Fibroblast of pulmonary artery (primary cell): ENCODE measurements at regions not wholly inside any gene's neighbourhood (a gene's known extent, or its start where the extent isn't known, plus 50 kb on each side); places are given as distances from the start of the nearest gene placed in this dataset.

ENCODE experiments used
- DNase-seq: peaks from one replicate; pipeline ENCODE4 v3.0.0-alpha.2; 2010; ENCODE audit warnings: low read depth
- H3K4me3 ChIP-seq: replicated peaks from 2 replicates; pipeline ENCODE4 v1.5.1; 2011; ENCODE audit warnings: low read depth, mild to moderate bottlenecking, control low read depth, low read length, moderate library complexity
- TF ChIP-seq, protein P1 (sequence below): IDR thresholded peaks from 2 replicates; pipeline ENCODE4 v1.5.1; 2011; ENCODE audit warnings: mild to moderate bottlenecking, control low read depth, low read length, inconsistent platforms; ENCODE audit errors: missing control alignments

DNA sequence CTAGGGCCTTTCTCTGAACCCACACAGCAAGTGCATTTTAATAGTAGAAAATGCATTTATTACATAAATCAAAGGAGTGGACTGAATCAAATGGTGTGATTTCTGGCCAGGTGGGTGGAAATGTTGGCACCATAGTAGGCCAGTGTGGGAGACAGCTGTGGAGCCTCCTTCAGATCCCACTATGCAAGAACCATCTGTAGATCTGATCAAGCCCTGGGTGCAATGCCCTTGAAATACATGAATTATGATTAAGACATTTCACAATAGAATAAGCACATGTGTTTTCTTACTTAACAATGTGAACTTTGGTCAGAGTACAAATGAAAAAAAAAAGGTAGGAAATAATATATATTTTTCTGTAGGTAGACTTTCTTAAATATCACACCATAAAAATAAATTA is 204.3 kb downstream of the PCDH7 start:
- TF ChIP-seq, protein P1, sequence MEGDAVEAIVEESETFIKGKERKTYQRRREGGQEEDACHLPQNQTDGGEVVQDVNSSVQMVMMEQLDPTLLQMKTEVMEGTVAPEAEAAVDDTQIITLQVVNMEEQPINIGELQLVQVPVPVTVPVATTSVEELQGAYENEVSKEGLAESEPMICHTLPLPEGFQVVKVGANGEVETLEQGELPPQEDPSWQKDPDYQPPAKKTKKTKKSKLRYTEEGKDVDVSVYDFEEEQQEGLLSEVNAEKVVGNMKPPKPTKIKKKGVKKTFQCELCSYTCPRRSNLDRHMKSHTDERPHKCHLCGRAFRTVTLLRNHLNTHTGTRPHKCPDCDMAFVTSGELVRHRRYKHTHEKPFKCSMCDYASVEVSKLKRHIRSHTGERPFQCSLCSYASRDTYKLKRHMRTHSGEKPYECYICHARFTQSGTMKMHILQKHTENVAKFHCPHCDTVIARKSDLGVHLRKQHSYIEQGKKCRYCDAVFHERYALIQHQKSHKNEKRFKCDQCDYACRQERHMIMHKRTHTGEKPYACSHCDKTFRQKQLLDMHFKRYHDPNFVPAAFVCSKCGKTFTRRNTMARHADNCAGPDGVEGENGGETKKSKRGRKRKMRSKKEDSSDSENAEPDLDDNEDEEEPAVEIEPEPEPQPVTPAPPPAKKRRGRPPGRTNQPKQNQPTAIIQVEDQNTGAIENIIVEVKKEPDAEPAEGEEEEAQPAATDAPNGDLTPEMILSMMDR = no peak
- DNase-seq = peak; percentile 6
- H3K4me3 ChIP-seq = no peak overlapping the region

DNA sequence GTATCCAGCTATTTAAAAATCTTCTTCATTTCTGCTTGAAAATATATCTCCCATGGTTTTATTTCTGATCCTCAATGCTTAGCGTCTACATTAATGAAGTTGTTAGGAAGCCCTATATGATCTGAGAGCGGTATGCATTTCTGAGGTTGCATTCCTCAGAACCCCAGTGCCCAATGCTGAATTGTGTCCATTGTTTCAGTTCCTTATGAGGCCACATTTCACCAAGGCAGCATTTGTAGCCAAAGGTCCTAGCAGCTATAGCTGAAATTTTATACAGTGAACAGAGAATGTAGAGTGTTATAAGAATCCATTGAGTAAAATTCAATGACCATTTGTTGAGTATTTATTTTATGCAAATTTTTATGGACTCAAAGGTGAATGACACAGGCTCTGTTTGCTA is 209.5 kb downstream of the PCDH7 start:
- DNase-seq = no peak
- H3K4me3 ChIP-seq = no peak overlapping the region
- TF ChIP-seq, protein P1 = no peak

DNA sequence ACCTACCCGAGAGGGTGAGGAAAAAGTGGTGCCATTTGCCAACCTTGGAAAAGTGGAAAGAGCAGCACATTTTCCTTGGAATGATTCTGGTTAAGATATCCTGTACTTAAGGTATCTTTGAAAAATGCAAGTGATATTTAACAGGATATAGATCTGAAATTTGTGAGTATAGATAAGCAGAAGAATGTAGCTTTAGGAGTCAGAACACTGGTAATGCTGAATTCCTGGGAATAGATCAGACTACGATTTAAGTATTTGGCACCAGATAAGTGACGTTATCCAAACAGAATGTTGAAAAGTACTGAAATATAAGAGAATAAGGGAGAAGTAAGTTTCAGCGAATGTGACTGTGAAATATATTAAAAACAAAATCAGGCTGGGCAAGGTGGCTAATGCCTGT is 210.1 kb downstream of the PCDH7 start:
- no peak for DNase-seq
- no peak overlapping the region for H3K4me3 ChIP-seq
- TF ChIP-seq, protein P1 = no peak

DNA sequence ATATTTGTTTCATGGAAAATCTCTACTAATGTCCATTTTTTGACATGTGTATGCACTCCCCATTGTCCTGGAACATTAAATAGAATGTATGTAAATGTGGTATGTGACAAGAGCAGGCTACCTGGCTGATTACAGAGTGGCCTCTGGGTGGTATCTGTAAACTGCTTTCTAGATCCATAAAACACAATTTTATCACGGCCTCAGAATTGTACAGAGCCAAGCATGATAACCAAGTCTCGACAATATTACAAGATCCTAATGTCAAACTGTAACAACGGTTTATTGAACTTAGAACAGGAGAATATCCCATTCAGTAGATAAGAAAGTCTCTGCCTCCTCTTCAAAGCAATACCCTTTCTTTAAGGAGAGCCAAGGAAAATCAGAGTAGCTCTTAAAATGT is 212.4 kb downstream of the PCDH7 start:
- TF ChIP-seq, protein P1 = no peak
- no peak overlapping the region for H3K4me3 ChIP-seq
- no peak for DNase-seq

DNA sequence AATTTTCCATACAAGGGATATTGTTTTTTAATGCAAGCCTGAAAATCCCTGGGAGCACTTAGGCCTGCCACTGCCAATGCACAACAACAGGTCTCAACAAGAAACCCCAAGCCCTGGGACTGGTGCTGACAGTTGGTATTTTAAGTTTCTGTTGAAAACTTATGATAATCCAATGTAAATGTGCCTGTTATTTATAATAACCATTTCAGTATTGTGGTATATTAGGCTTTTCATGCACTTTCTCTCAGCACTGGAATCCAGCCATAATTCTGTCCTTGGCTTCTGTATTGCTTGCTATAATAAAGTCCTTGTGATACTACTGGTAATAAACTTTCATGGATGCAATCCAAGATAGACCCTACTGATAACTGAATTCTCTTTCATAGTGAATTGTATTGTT is 218.9 kb downstream of the PCDH7 start:
- no peak for DNase-seq
- TF ChIP-seq, protein P1 = no peak
- no peak overlapping the region for H3K4me3 ChIP-seq

DNA sequence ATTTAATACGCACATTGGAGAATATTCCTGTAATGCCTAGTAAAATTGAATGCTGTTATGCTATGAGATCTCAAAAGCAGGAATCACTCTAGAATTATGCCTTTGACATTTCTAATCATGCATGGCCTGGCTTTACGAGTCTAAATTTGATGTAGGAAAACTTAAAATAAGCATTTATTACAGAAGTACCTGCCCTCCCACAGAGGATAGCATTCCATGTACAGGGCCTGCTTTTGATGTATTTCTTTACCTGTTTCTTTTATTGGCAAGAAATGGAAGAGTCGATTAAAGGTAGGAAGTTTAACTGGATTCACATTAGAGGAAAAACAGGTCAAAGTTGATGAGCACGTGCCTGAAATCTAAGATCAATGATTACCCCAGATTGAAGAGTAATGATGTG is 219.5 kb downstream of the PCDH7 start:
- TF ChIP-seq, protein P1 = no peak
- DNase-seq = no peak
- no peak overlapping the region for H3K4me3 ChIP-seq

DNA sequence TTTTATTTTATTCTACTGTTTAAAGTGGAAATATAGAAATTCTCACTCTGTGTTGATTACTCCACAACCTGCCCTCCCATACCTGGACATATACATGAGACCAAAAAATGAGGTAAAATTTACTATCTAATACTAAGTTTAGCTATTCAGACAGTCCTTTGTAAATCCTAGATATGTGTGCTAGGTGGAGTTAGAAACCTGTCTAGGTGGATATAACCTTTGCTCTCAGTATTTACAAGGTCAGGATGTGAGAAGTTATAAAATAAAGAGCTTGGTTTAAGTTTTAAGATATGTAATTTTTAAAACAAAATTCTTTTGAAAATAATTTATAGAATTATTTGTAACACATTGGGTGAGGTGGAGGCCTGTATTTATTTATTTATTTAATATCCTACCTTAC is 221.5 kb downstream of the PCDH7 start:
- H3K4me3 ChIP-seq = no peak overlapping the region
- no peak for DNase-seq
- TF ChIP-seq, protein P1 = no peak
